ENCODE measurements at regions not wholly inside any gene's neighbourhood (a gene's known extent, or its start where the extent isn't known, plus 50 kb on each side); places are given as distances from the start of the nearest gene placed in this dataset.

GRCh38 chr2:2681085-2681484, 350.0 kb upstream of the MYT1L start (continued):
- TF ChIP-seq, protein P1, sequence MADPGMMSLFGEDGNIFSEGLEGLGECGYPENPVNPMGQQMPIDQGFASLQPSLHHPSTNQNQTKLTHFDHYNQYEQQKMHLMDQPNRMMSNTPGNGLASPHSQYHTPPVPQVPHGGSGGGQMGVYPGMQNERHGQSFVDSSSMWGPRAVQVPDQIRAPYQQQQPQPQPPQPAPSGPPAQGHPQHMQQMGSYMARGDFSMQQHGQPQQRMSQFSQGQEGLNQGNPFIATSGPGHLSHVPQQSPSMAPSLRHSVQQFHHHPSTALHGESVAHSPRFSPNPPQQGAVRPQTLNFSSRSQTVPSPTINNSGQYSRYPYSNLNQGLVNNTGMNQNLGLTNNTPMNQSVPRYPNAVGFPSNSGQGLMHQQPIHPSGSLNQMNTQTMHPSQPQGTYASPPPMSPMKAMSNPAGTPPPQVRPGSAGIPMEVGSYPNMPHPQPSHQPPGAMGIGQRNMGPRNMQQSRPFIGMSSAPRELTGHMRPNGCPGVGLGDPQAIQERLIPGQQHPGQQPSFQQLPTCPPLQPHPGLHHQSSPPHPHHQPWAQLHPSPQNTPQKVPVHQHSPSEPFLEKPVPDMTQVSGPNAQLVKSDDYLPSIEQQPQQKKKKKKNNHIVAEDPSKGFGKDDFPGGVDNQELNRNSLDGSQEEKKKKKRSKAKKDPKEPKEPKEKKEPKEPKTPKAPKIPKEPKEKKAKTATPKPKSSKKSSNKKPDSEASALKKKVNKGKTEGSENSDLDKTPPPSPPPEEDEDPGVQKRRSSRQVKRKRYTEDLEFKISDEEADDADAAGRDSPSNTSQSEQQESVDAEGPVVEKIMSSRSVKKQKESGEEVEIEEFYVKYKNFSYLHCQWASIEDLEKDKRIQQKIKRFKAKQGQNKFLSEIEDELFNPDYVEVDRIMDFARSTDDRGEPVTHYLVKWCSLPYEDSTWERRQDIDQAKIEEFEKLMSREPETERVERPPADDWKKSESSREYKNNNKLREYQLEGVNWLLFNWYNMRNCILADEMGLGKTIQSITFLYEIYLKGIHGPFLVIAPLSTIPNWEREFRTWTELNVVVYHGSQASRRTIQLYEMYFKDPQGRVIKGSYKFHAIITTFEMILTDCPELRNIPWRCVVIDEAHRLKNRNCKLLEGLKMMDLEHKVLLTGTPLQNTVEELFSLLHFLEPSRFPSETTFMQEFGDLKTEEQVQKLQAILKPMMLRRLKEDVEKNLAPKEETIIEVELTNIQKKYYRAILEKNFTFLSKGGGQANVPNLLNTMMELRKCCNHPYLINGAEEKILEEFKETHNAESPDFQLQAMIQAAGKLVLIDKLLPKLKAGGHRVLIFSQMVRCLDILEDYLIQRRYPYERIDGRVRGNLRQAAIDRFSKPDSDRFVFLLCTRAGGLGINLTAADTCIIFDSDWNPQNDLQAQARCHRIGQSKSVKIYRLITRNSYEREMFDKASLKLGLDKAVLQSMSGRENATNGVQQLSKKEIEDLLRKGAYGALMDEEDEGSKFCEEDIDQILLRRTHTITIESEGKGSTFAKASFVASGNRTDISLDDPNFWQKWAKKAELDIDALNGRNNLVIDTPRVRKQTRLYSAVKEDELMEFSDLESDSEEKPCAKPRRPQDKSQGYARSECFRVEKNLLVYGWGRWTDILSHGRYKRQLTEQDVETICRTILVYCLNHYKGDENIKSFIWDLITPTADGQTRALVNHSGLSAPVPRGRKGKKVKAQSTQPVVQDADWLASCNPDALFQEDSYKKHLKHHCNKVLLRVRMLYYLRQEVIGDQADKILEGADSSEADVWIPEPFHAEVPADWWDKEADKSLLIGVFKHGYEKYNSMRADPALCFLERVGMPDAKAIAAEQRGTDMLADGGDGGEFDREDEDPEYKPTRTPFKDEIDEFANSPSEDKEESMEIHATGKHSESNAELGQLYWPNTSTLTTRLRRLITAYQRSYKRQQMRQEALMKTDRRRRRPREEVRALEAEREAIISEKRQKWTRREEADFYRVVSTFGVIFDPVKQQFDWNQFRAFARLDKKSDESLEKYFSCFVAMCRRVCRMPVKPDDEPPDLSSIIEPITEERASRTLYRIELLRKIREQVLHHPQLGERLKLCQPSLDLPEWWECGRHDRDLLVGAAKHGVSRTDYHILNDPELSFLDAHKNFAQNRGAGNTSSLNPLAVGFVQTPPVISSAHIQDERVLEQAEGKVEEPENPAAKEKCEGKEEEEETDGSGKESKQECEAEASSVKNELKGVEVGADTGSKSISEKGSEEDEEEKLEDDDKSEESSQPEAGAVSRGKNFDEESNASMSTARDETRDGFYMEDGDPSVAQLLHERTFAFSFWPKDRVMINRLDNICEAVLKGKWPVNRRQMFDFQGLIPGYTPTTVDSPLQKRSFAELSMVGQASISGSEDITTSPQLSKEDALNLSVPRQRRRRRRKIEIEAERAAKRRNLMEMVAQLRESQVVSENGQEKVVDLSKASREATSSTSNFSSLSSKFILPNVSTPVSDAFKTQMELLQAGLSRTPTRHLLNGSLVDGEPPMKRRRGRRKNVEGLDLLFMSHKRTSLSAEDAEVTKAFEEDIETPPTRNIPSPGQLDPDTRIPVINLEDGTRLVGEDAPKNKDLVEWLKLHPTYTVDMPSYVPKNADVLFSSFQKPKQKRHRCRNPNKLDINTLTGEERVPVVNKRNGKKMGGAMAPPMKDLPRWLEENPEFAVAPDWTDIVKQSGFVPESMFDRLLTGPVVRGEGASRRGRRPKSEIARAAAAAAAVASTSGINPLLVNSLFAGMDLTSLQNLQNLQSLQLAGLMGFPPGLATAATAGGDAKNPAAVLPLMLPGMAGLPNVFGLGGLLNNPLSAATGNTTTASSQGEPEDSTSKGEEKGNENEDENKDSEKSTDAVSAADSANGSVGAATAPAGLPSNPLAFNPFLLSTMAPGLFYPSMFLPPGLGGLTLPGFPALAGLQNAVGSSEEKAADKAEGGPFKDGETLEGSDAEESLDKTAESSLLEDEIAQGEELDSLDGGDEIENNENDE (IDR thresholded peaks at IDR 0.05; ENCODE audit: insufficient replicate concordance, low read length), result no peak
- TF ChIP-seq SIX5 (IDR thresholded peaks at IDR 0.05; ENCODE audit: low read depth, low read length) (no peak), RBBP5 (IDR thresholded peaks at IDR 0.05; ENCODE audit: borderline replicate concordance, low read depth, low read length) (no peak), FOSL1 (IDR thresholded peaks at IDR 0.05; ENCODE audit: insufficient read depth, low read depth, low read length) (no peak), CREB1 (IDR thresholded peaks at IDR 0.05) (no peak), CHD1 (IDR thresholded peaks at IDR 0.05; ENCODE audit: low read depth, low read length) (no peak)

All from H1 (cell line).